ENCODE measurements at regions not wholly inside any gene's neighbourhood (a gene's known extent, or its start where the extent isn't known, plus 50 kb on each side); places are given as distances from the start of the nearest gene placed in this dataset.

GRCh38 chr16:73329358-73330286 is 281.7 kb upstream of the ZFHX3 start:
- DNase-seq, result no peak

GRCh38 chr16:73326770-73327470 is 279.0 kb upstream of the ZFHX3 start:
- no peak for DNase-seq

GRCh38 chr16:73326221-73326620 is 278.3 kb upstream of the ZFHX3 start:
- no peak for DNase-seq

- no peak for DNase-seq
These were observed 276.0 kb upstream of the ZFHX3 start for GRCh38 chr16:73323880-73324279.

- DNase-seq, result no peak
These were observed 274.9 kb upstream of the ZFHX3 start for GRCh38 chr16:73322856-73323255.

- DNase-seq, result no peak
These were observed 273.9 kb upstream of the ZFHX3 start for GRCh38 chr16:73321853-73322252.

- no peak for DNase-seq
These were observed 271.8 kb upstream of the ZFHX3 start for GRCh38 chr16:73319737-73320136.

- no peak for DNase-seq
These were observed 271.3 kb upstream of the ZFHX3 start for GRCh38 chr16:73319261-73319660.

- DNase-seq, result no peak
These were observed 269.5 kb upstream of the ZFHX3 start for GRCh38 chr16:73317321-73317857.

GRCh38 chr16:73315645-73316044 is 267.7 kb upstream of the ZFHX3 start:
- DNase-seq, result no peak

GRCh38 chr16:73313950-73314349 is 266.0 kb upstream of the ZFHX3 start:
- DNase-seq, result no peak

- no peak for DNase-seq
These were observed 264.2 kb upstream of the ZFHX3 start for GRCh38 chr16:73311857-73312723.

- DNase-seq, result no peak
These were observed 260.8 kb upstream of the ZFHX3 start for GRCh38 chr16:73308771-73309170.

- no peak for DNase-seq
These were observed 259.0 kb upstream of the ZFHX3 start for GRCh38 chr16:73306901-73307413.

- no peak for DNase-seq
These were observed 256.3 kb upstream of the ZFHX3 start for GRCh38 chr16:73304008-73304774.

- DNase-seq, result no peak
These were observed 255.0 kb upstream of the ZFHX3 start for GRCh38 chr16:73302942-73303341.

- DNase-seq, result no peak
These were observed 254.1 kb upstream of the ZFHX3 start for GRCh38 chr16:73301984-73302383.

GRCh38 chr16:73299346-73299745 is 251.4 kb upstream of the ZFHX3 start:
- no peak for DNase-seq

GRCh38 chr16:73298562-73298961 is 250.6 kb upstream of the ZFHX3 start:
- no peak for DNase-seq

GRCh38 chr16:73290258-73290657 is 242.3 kb upstream of the ZFHX3 start:
- no peak for DNase-seq

- DNase-seq, result no peak
These were observed 241.3 kb upstream of the ZFHX3 start for GRCh38 chr16:73289232-73289631.

- no peak for DNase-seq
These were observed 240.6 kb upstream of the ZFHX3 start for GRCh38 chr16:73288520-73288919.

Data from NCI-H345 (cell line).